PC-3 (cell line): ENCODE measurements at regions not wholly inside any gene's neighbourhood (a gene's known extent, or its start where the extent isn't known, plus 50 kb on each side); places are given as distances from the start of the nearest gene placed in this dataset.
"Not testable (repeated sequence)": the region's sequence is repeated elsewhere in the genome, so short reads cannot be mapped to it uniquely, and the experiment has no call there.

Experiments
- ATAC-seq: fragments of 200-7000 bp; cut with Tn5 transposase; 2 replicates; pipeline ENCODE4 v1.9.1; 2020; ENCODE audit warnings: mild to moderate bottlenecking, moderate library complexity
- BruUV-seq: library from RNA; stranded (reverse); fragments of 400-500 nt; replicated peaks from 2 replicates; lab custom pipeline; 2021; lab: Mats Ljungman, UMichigan
- CTCF ChIA-PET: fragments of 300-600 bp; sonication (Branson Sonifier 250); formaldehyde crosslinking; loops from one replicate; lab custom pipeline; 2022; ENCODE audit warnings: antibody characterized with exemption; lab: Charles Lee
- POLR2A ChIA-PET: fragments of 300-600 bp; sonication (Branson Sonifier 250); formaldehyde crosslinking; loops from one replicate; lab custom pipeline; 2022; ENCODE audit warnings: antibody characterized with exemption; ENCODE audit not compliant: unreplicated experiment; lab: Charles Lee
- DNase-seq: peaks from one replicate; pipeline ENCODE4 v3.0.0-alpha.2; 2015
- H2AFZ ChIP-seq: fragments of 300-600 bp; sonication (generic); 2 replicates; pipeline ENCODE4 v1.6.0; 2016; ENCODE audit warnings: antibody characterized with exemption, low read length
- H3F3A ChIP-seq: fragments of 300-600 bp; sonication (generic); one replicate; pipeline ENCODE4 v1.6.0; 2017; ENCODE audit warnings: antibody characterized with exemption, low read length, control low read depth, mild to moderate bottlenecking; ENCODE audit not compliant: unreplicated experiment
- H3K27ac ChIP-seq: fragments of 300-600 bp; sonication (generic); 2 replicates; pipeline ENCODE4 v1.5.1; 2016; ENCODE audit warnings: mild to moderate bottlenecking, low read length
- H3K27me3 ChIP-seq: fragments of 300-600 bp; sonication (generic); 2 replicates; pipeline ENCODE4 v1.6.1; 2016; ENCODE audit warnings: low read length, mixed read lengths
- H3K36me3 ChIP-seq: fragments of 300-600 bp; sonication (generic); 2 replicates; pipeline ENCODE4 v1.6.1; 2016; ENCODE audit warnings: low read depth, mixed run types, low read length, mixed read lengths
- H3K4me1 ChIP-seq: fragments of 300-600 bp; sonication (generic); 2 replicates; pipeline ENCODE4 v1.5.1; 2016; ENCODE audit warnings: low read length; ENCODE audit not compliant: insufficient read depth
- H3K4me2 ChIP-seq: fragments of 300-600 bp; sonication (generic); 2 replicates; pipeline ENCODE4 v1.6.0; 2016; ENCODE audit warnings: low read length
- H3K4me3 ChIP-seq: fragments of 300-600 bp; sonication (generic); 2 replicates; pipeline ENCODE4 v1.5.1; 2016; ENCODE audit warnings: mild to moderate bottlenecking, low read length, mixed read lengths
- H3K79me2 ChIP-seq: fragments of 300-600 bp; sonication (generic); 2 replicates; pipeline ENCODE4 v1.6.1; 2017; ENCODE audit warnings: low read length, mixed read lengths
- H3K9ac ChIP-seq: fragments of 300-600 bp; sonication (generic); 2 replicates; pipeline ENCODE4 v1.6.0; 2016; ENCODE audit warnings: mild to moderate bottlenecking, low read length
- H3K9me2 ChIP-seq: fragments of 300-600 bp; sonication (generic); replicated peaks from 2 replicates; pipeline ENCODE4 v1.6.1; 2016; ENCODE audit warnings: mixed run types, low read length, mixed read lengths
- H3K9me3 ChIP-seq: fragments of 300-600 bp; sonication (generic); 2 replicates; pipeline ENCODE4 v1.6.1; 2016; ENCODE audit warnings: low read length, mixed read lengths
- H4K20me1 ChIP-seq: fragments of 300-600 bp; sonication (generic); 2 replicates; pipeline ENCODE4 v1.6.1; 2016; ENCODE audit warnings: low read length, mixed read lengths
- EZH2 ChIP-seq: fragments of 300-600 bp; sonication (generic); IDR thresholded peaks from one replicate; pipeline ENCODE4 v1.6.1; 2017; ENCODE audit warnings: antibody characterized with exemption, mild to moderate bottlenecking, low read length; ENCODE audit not compliant: unreplicated experiment
- EZH2phosphoT487 ChIP-seq: fragments of 300-600 bp; sonication (generic); IDR thresholded peaks from 2 replicates; pipeline ENCODE4 v1.6.1; 2018; ENCODE audit warnings: mild to moderate bottlenecking, antibody characterized with exemption, low read length, borderline replicate concordance
- intact Hi-C: fragments of 100-400 bp; cut with micrococcal nuclease; formaldehyde crosslinking; loops from 2 replicates; pipeline ENCODE4 v1.9.0; 2023
- TF ChIP-seq, protein P1 (sequence below): fragments of 300-600 bp; sonication (generic); conservative IDR thresholded peaks from 2 replicates; pipeline ENCODE4 v1.5.1; 2017; ENCODE audit warnings: antibody characterized with exemption, low read depth, mild to moderate bottlenecking, low read length

GRCh38 chr2:201946746-201947145, 86.9 kb upstream of the FZD7 start:
- BruUV-seq, H3K27me3 ChIP-seq, H3K4me3 ChIP-seq, H3K27ac ChIP-seq, ATAC-seq, CTCF ChIA-PET, H3K79me2 ChIP-seq, H3K4me1 ChIP-seq, H3F3A ChIP-seq, H3K9ac ChIP-seq, H3K36me3 ChIP-seq, H3K9me3 ChIP-seq, POLR2A ChIA-PET, DNase-seq, H4K20me1 ChIP-seq, H3K4me2 ChIP-seq, H3K9me2 ChIP-seq, intact Hi-C loops, H2AFZ ChIP-seq: not testable (repeated sequence)

GRCh38 chr2:201947287-201947686, 86.4 kb upstream of the FZD7 start:
- Histone ChIP-seq H3K9me3 (no peaks in the 10 kb centered on the region), H3K4me2 (no peak overlapping the region), H2AFZ (no peak overlapping the region), H3K9me2 (no peaks in the 10 kb centered on the region), H3K4me1 (no peaks in the 10 kb centered on the region), H3K79me2 (no peaks in the 10 kb centered on the region), H3K4me3 (no peak overlapping the region), H3F3A (no peaks in the 10 kb centered on the region), H3K27ac (no peak overlapping the region), H4K20me1 (no peaks in the 10 kb centered on the region), H3K36me3 (no peaks in the 10 kb centered on the region), H3K27me3 (no peaks in the 10 kb centered on the region), H3K9ac (no peak overlapping the region)
- TF ChIP-seq EZH2phosphoT487: no peak
- no peak for TF ChIP-seq EZH2
- TF ChIP-seq, protein P1, sequence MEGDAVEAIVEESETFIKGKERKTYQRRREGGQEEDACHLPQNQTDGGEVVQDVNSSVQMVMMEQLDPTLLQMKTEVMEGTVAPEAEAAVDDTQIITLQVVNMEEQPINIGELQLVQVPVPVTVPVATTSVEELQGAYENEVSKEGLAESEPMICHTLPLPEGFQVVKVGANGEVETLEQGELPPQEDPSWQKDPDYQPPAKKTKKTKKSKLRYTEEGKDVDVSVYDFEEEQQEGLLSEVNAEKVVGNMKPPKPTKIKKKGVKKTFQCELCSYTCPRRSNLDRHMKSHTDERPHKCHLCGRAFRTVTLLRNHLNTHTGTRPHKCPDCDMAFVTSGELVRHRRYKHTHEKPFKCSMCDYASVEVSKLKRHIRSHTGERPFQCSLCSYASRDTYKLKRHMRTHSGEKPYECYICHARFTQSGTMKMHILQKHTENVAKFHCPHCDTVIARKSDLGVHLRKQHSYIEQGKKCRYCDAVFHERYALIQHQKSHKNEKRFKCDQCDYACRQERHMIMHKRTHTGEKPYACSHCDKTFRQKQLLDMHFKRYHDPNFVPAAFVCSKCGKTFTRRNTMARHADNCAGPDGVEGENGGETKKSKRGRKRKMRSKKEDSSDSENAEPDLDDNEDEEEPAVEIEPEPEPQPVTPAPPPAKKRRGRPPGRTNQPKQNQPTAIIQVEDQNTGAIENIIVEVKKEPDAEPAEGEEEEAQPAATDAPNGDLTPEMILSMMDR: no peak
- intact Hi-C loops: no loop called here
- no TSS peak for BruUV-seq
- POLR2A ChIA-PET: no interaction called here
- no peak for ATAC-seq
- CTCF ChIA-PET: no interaction called here
- peak; percentile 42 for DNase-seq

DNA sequence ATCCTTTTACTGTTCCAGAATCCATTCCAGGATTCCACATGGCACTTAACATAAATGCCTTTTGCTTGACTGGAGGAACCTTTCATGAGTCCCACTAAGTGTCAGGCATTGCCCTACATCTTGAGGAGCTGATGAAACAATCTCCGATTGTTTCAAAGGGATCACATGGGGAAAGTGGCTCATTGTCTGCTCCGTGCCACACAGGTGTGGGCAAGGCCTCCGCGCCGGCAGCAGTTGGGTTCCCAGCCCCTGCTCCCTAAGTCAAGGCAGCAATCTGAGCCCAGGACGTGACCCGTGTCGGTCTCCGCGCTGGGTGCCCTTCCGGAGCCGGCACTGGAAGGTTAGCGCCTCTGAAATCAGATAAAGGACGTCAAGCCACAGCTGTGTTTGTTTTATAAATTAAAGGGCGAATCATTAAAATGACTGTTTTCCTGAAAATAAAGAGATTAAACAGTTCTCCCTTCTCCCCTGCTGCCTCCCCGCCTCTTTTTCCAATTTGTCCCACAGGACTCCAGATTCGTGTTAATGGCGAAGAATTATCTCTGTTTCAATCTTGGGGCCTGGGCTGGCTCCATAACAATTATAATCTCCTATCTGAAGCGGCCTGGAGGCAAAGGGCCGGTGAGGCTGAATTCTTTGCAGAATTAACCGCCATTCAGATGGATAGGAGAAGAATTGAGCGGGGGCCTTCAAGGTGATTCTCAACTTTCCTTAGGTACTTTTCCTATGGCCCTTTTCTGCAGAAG, 84.3 kb upstream of the FZD7 start:
- CTCF ChIA-PET: no interaction called here
- DNase-seq: no peak
- intact Hi-C loops: no loop called here

GRCh38 chr2:201949927-201950246, 83.8 kb upstream of the FZD7 start:
- H3K36me3 ChIP-seq: no peaks in the 10 kb centered on the region
- H4K20me1 ChIP-seq: no peaks in the 10 kb centered on the region
- H2AFZ ChIP-seq: no peak overlapping the region
- DNase-seq: no peak
- ChIA-PET CTCF (no interaction called here), POLR2A (no interaction called here)
- H3K4me1 ChIP-seq: no peaks in the 10 kb centered on the region; the same call in 1 of the 2 replicates
- H3K27me3 ChIP-seq: no peaks in the 10 kb centered on the region
- no peak overlapping the region for H3K27ac ChIP-seq
- H3K9me2 ChIP-seq: no peaks in the 10 kb centered on the region
- no peak for ATAC-seq
- BruUV-seq: no TSS peak
- no peaks in the 10 kb centered on the region for H3K9me3 ChIP-seq
- H3F3A ChIP-seq: no peaks in the 10 kb centered on the region
- no peak overlapping the region for H3K9ac ChIP-seq
- H3K4me2 ChIP-seq: no peak overlapping the region
- intact Hi-C loops: no loop called here
- no peaks in the 10 kb centered on the region for H3K79me2 ChIP-seq
- no peak overlapping the region for H3K4me3 ChIP-seq
- TF ChIP-seq EZH2phosphoT487: no peak
- TF ChIP-seq, protein P1: no peak
- no peak for TF ChIP-seq EZH2

More for the DNA sequence above, 84.3 kb upstream of the FZD7 start:
- Histone ChIP-seq H3K4me1 (no peaks in the 10 kb centered on the region), H3K9me2 (no peaks in the 10 kb centered on the region), H3K36me3 (no peaks in the 10 kb centered on the region), H3K4me2 (no peak overlapping the region), H4K20me1 (no peaks in the 10 kb centered on the region), H3F3A (no peaks in the 10 kb centered on the region), H3K9me3 (no peaks in the 10 kb centered on the region), H3K27me3 (no peaks in the 10 kb centered on the region), H3K79me2 (no peaks in the 10 kb centered on the region), H2AFZ (no peak overlapping the region), H3K4me3 (no peak overlapping the region), H3K9ac (no peak overlapping the region), H3K27ac (no peak overlapping the region)
- no peak for ATAC-seq
- no peak for TF ChIP-seq EZH2phosphoT487
- no TSS peak for BruUV-seq
- POLR2A ChIA-PET: no interaction called here
